Suppressor macrophage (primary cell): ENCODE measurements at regions not wholly inside any gene's neighbourhood (a gene's known extent, or its start where the extent isn't known, plus 50 kb on each side); places are given as distances from the start of the nearest gene placed in this dataset.
"Not testable (repeated sequence)": the region's sequence is repeated elsewhere in the genome, so short reads cannot be mapped to it uniquely, and the experiment has no call there.

Experiments
- DNase-seq, 4 experiments: peaks; one replicate each; pipeline ENCODE4 v3.0.0-alpha.2; 2020 to 2022

- no peak for DNase-seq
Observed at GRCh38 chr5:106677057-106677456, 993.7 kb downstream of the EFNA5 start.

GRCh38 chr5:106675687-106676086, 995.0 kb downstream of the EFNA5 start:
- DNase-seq: no peak

GRCh38 chr5:106673941-106674340, 996.8 kb downstream of the EFNA5 start:
- no peak for DNase-seq

- no peak for DNase-seq
Observed at GRCh38 chr5:106661866-106662265, 1008.9 kb downstream of the EFNA5 start.

GRCh38 chr5:106660681-106661080, 1010.1 kb downstream of the EFNA5 start:
- no peak for DNase-seq

- DNase-seq: no peak
Observed at GRCh38 chr5:106658150-106658549, 1012.6 kb downstream of the EFNA5 start.

GRCh38 chr5:106656821-106657220, 1013.9 kb downstream of the EFNA5 start:
- no peak for DNase-seq

- no peak for DNase-seq
Observed at GRCh38 chr5:106649031-106649430, 1021.7 kb downstream of the EFNA5 start.

- no peak for DNase-seq
Observed at GRCh38 chr5:106648401-106648800, 1022.3 kb downstream of the EFNA5 start.

- DNase-seq: no peak
Observed at GRCh38 chr5:106646106-106646505, 1024.6 kb downstream of the EFNA5 start.

GRCh38 chr5:106640511-106640910, 1030.2 kb downstream of the EFNA5 start:
- DNase-seq: no peak

GRCh38 chr5:106639488-106639887, 1031.2 kb downstream of the EFNA5 start:
- DNase-seq: no peak

- DNase-seq: no peak
Observed at GRCh38 chr5:106637275-106637674, 1033.5 kb downstream of the EFNA5 start.

GRCh38 chr5:106634375-106634774, 1036.4 kb downstream of the EFNA5 start:
- no peak for DNase-seq

- DNase-seq: no peak
Observed at GRCh38 chr5:106633825-106634224, 1036.9 kb downstream of the EFNA5 start.

- DNase-seq: not testable (repeated sequence)
Observed at GRCh38 chr5:106628456-106628855, 1042.3 kb downstream of the EFNA5 start.

- DNase-seq: no peak
Observed at GRCh38 chr5:106610041-106610440, 1060.7 kb downstream of the EFNA5 start.

GRCh38 chr5:106601620-106602019, 1069.1 kb downstream of the EFNA5 start:
- DNase-seq: no peak

GRCh38 chr5:106600803-106601202, 1069.9 kb downstream of the EFNA5 start:
- DNase-seq: no peak

- DNase-seq: no peak
Observed at GRCh38 chr5:106595864-106596263, 1074.9 kb downstream of the EFNA5 start.

GRCh38 chr5:106584268-106584667, 1086.5 kb downstream of the EFNA5 start:
- DNase-seq: no peak

GRCh38 chr5:106578736-106579135, 1092.0 kb downstream of the EFNA5 start:
- DNase-seq: no peak

- no peak for DNase-seq
Observed at GRCh38 chr5:106574820-106575219, 1095.9 kb downstream of the EFNA5 start.

GRCh38 chr5:106566031-106566430, 1104.7 kb downstream of the EFNA5 start:
- no peak for DNase-seq

GRCh38 chr5:106545325-106545724, 1125.4 kb downstream of the EFNA5 start:
- DNase-seq: no peak

GRCh38 chr5:106543330-106543729, 1127.4 kb downstream of the EFNA5 start:
- no peak for DNase-seq
